ENCODE measurements at regions not wholly inside any gene's neighbourhood (a gene's known extent, or its start where the extent isn't known, plus 50 kb on each side); places are given as distances from the start of the nearest gene placed in this dataset.

DNA sequence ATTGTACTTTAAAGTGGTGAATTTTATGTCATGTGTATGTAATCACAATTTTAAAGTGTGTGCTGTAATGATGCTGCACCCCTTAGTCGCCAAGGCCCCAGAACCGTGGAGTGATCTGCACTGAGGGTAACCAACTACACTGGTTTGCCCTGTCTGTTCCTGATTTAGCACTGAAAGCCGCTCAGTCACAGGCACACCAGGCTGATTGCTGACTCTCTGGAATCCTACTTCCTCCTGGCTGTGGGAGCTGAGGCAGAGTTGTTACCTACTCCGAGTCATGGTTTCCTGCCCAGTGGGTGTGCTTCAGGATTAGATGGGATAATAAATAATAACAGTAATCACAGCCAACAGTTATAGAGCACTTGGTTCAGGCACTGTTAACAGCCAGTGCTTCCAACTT is 645.4 kb downstream of the BCOR start:
- H3K4me3 ChIP-seq (ENCODE audit: low read depth in 2 of 2, low read length in 1 of 2) = no peak overlapping the region
- no peak overlapping the region for H3K27ac ChIP-seq (ENCODE audit: low read depth in 2 of 2, low read length in 1 of 2)
- H3F3A ChIP-seq (replicated peaks; ENCODE audit: insufficient read depth) = no peaks in the 10 kb centered on the region
- no peaks in the 10 kb centered on the region; the same call in 1 of the 2 replicates for H3K27me3 ChIP-seq (ENCODE audit: insufficient read depth)
- no peak overlapping the region for H2AFZ ChIP-seq (ENCODE audit: low read depth)
- WGBS (ENCODE audit: low lambda C conversion rate) = 60% methylated on average over 3 of the region's 4 CpGs
- no peaks in the 10 kb centered on the region for H3K79me2 ChIP-seq (ENCODE audit: insufficient read depth)
- no peak for TF ChIP-seq MXI1 (IDR thresholded peaks at IDR 0.05; ENCODE audit: low read depth, low read length)
- TF ChIP-seq MAX (IDR thresholded peaks at IDR 0.05; ENCODE audit: low read depth) = no peak
- TF ChIP-seq RFX5 (IDR thresholded peaks at IDR 0.05; ENCODE audit: low read length) = no peak
- TF ChIP-seq TAF1 (IDR thresholded peaks at IDR 0.05; ENCODE audit: borderline replicate concordance, low read depth, low read length) = no peak
- TF ChIP-seq SIN3A (IDR thresholded peaks at IDR 0.05; ENCODE audit: borderline replicate concordance, low read depth, low read length) = no peak
- no peak for TF ChIP-seq RCOR1 (IDR thresholded peaks at IDR 0.05; ENCODE audit: low read length)
- TF ChIP-seq, protein P1, sequence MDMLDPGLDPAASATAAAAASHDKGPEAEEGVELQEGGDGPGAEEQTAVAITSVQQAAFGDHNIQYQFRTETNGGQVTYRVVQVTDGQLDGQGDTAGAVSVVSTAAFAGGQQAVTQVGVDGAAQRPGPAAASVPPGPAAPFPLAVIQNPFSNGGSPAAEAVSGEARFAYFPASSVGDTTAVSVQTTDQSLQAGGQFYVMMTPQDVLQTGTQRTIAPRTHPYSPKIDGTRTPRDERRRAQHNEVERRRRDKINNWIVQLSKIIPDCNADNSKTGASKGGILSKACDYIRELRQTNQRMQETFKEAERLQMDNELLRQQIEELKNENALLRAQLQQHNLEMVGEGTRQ (IDR thresholded peaks at IDR 0.05; ENCODE audit: borderline replicate concordance, low read depth, low read length) = no peak
- TF ChIP-seq FOXJ3 (CRISPR knock-in tag; IDR thresholded peaks at IDR 0.05) = no peak
- TF ChIP-seq, protein P2, sequence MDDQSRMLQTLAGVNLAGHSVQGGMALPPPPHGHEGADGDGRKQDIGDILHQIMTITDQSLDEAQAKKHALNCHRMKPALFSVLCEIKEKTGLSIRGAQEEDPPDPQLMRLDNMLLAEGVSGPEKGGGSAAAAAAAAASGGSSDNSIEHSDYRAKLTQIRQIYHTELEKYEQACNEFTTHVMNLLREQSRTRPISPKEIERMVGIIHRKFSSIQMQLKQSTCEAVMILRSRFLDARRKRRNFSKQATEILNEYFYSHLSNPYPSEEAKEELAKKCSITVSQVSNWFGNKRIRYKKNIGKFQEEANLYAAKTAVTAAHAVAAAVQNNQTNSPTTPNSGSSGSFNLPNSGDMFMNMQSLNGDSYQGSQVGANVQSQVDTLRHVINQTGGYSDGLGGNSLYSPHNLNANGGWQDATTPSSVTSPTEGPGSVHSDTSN (IDR thresholded peaks at IDR 0.05) = no peak
- TF ChIP-seq RXRA (IDR thresholded peaks at IDR 0.05; ENCODE audit: borderline replicate concordance, low read depth) = no peak
- TF ChIP-seq ELF1 (IDR thresholded peaks at IDR 0.05) = no peak
- no peak for TF ChIP-seq IRF3 (IDR thresholded peaks at IDR 0.05; ENCODE audit: low read depth, low read length)
- TF ChIP-seq NFIC (IDR thresholded peaks at IDR 0.05; ENCODE audit: borderline replicate concordance) = no peak
- TF ChIP-seq FOSL2 (IDR thresholded peaks at IDR 0.05; ENCODE audit: borderline replicate concordance, low read depth) = no peak
- TF ChIP-seq, protein P3, sequence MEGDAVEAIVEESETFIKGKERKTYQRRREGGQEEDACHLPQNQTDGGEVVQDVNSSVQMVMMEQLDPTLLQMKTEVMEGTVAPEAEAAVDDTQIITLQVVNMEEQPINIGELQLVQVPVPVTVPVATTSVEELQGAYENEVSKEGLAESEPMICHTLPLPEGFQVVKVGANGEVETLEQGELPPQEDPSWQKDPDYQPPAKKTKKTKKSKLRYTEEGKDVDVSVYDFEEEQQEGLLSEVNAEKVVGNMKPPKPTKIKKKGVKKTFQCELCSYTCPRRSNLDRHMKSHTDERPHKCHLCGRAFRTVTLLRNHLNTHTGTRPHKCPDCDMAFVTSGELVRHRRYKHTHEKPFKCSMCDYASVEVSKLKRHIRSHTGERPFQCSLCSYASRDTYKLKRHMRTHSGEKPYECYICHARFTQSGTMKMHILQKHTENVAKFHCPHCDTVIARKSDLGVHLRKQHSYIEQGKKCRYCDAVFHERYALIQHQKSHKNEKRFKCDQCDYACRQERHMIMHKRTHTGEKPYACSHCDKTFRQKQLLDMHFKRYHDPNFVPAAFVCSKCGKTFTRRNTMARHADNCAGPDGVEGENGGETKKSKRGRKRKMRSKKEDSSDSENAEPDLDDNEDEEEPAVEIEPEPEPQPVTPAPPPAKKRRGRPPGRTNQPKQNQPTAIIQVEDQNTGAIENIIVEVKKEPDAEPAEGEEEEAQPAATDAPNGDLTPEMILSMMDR (IDR thresholded peaks at IDR 0.05) = no peak
- no peak for TF ChIP-seq RAD21 (IDR thresholded peaks at IDR 0.05; ENCODE audit: low read length)
- TF ChIP-seq GATA2 (CRISPR knock-in tag; IDR thresholded peaks at IDR 0.05) = no peak
- no peak for TF ChIP-seq EP300 (IDR thresholded peaks at IDR 0.05; ENCODE audit: borderline replicate concordance in 1 of 2, low read depth in 1 of 2, low read length in 1 of 2)
- DNase-seq = no peak
- no peaks in the 10 kb centered on the region for H3K9me3 ChIP-seq
- H4K20me1 ChIP-seq (ENCODE audit: insufficient read depth) = no peaks in the 10 kb centered on the region
- no peaks in the 10 kb centered on the region for H3K9me2 ChIP-seq
- no peaks in the 10 kb centered on the region; a peak in 1 of 4 replicates for H3K4me1 ChIP-seq (ENCODE audit: control insufficient read depth in 1 of 2, insufficient read depth in 2 of 2, low read depth in 1 of 2, low read length in 1 of 2)
- CTCF ChIA-PET = no interaction called here
- no peak overlapping the region for H3K4me2 ChIP-seq
- POLR2A ChIA-PET = no interaction called here
- no peaks in the 10 kb centered on the region for H3K36me3 ChIP-seq (replicated peaks in 1 of 2; ENCODE audit: control insufficient read depth in 1 of 2, insufficient read depth in 2 of 2, low read length in 1 of 2)
- H3K9ac ChIP-seq = no peak overlapping the region
